GM12891 (cell line): ENCODE measurements at regions not wholly inside any gene's neighbourhood (a gene's known extent, or its start where the extent isn't known, plus 50 kb on each side); places are given as distances from the start of the nearest gene placed in this dataset.

Experiments used
- PAX5 ChIP-seq: IDR thresholded peaks from 2 replicates; pipeline ENCODE4 v1.6.1; 2011; ENCODE audit warnings: low read length, moderate library complexity, mild to moderate bottlenecking; ENCODE audit not compliant: insufficient read depth, severe bottlenecking
- POLR2A ChIP-seq: IDR thresholded peaks from 2 replicates; pipeline ENCODE4 v1.6.1; 2011; ENCODE audit warnings: low read depth, low read length, control low read depth
- POLR2AphosphoS5 ChIP-seq: IDR thresholded peaks from 2 replicates; pipeline ENCODE4 v1.6.1; 2011; ENCODE audit warnings: low read depth, low read length, control low read depth
- POU2F2 ChIP-seq: IDR thresholded peaks from 2 replicates; pipeline ENCODE4 v1.6.1; 2011; ENCODE audit warnings: low read depth, mild to moderate bottlenecking, control low read depth, low read length, moderate library complexity
- SPI1 ChIP-seq: IDR thresholded peaks from 2 replicates; pipeline ENCODE4 v1.6.1; 2011; ENCODE audit warnings: low read depth, low read length, control low read depth
- TAF1 ChIP-seq: IDR thresholded peaks from 2 replicates; pipeline ENCODE4 v1.6.1; 2011; ENCODE audit warnings: low read depth, low read length, control low read depth

DNA sequence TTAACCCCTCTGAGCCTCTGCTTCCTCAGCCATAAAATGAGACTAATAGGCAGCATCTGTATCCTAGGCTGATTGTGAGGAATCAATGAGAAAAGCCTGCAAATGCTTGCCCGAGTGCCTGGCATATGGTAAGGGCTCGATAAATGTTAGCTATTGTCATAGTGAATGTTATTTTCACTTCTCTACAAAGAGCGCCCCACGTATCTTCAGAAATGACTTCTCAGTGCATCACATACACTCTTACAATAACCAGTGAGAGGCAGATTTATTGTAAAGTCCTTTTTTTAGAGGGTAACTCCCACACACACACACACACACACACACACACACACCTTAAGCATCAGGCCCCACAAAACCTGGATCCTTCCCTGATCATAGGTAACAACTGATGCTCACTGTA is 60.5 kb upstream of the SPATA12 start:
- TF ChIP-seq POLR2A (no peak), POLR2AphosphoS5 (no peak), TAF1 (no peak), SPI1 (peak; percentile 80), PAX5 (no peak), POU2F2 (no peak)
